Activated CD4-positive, alpha-beta memory T cell treated with anti-CD3 and anti-CD28 coated beads, Interleukin-2, amount 10 ng/mL, durations not matched to agents 7 days and 5 days (primary cell): ENCODE measurements at regions not wholly inside any gene's neighbourhood (a gene's known extent, or its start where the extent isn't known, plus 50 kb on each side); places are given as distances from the start of the nearest gene placed in this dataset.

Experiments
- CTCF ChIA-PET: fragments of 350-600 bp; sonication (Branson Sonifier 250); formaldehyde crosslinking; loops from one replicate; lab custom pipeline; 2021; ENCODE audit warnings: antibody characterized with exemption, inconsistent platforms; lab: Charles Lee
- POLR2A ChIA-PET: fragments of 350-600 bp; sonication (Branson Sonifier 250); formaldehyde crosslinking; loops from one replicate; lab custom pipeline; 2021; ENCODE audit warnings: antibody characterized with exemption; lab: Charles Lee
- DNase-seq: peaks from one replicate; pipeline ENCODE4 v3.0.0-alpha.2; 2020
- H3K27ac Mint-ChIP-seq: one replicate; pipeline ENCODE4 v1.8.0; 2021; ENCODE audit warnings: mild to moderate bottlenecking, mixed read lengths
- H3K27me3 Mint-ChIP-seq: one replicate; pipeline ENCODE4 v1.8.0; 2021; ENCODE audit warnings: mixed read lengths
- H3K36me3 Mint-ChIP-seq: one replicate; pipeline ENCODE4 v1.8.0; 2021; ENCODE audit warnings: low read depth, mixed read lengths
- H3K4me1 Mint-ChIP-seq: one replicate; pipeline ENCODE4 v1.8.0; 2021; ENCODE audit warnings: mixed read lengths
- H3K4me3 Mint-ChIP-seq: one replicate; pipeline ENCODE4 v1.8.0; 2021; ENCODE audit warnings: mild to moderate bottlenecking, mixed read lengths
- H3K9me3 Mint-ChIP-seq: one replicate; pipeline ENCODE4 v1.8.0; 2021; ENCODE audit warnings: mixed read lengths

GRCh38 chr3:162170581-162170980 lies 674.0 kb downstream of the OTOL1 start:
- ChIA-PET POLR2A (no interaction called here), CTCF (no interaction called here)
- Mint-ChIP-seq H3K4me3 (no peak overlapping the region), H3K27me3 (no peaks in the 10 kb centered on the region), H3K4me1 (no peaks in the 10 kb centered on the region), H3K27ac (no peak overlapping the region), H3K36me3 (no peaks in the 10 kb centered on the region), H3K9me3 (peaks cover 12% of the 10 kb centered on the region)
- DNase-seq: no peak

- no peak for DNase-seq
- Mint-ChIP-seq H3K27me3 (no peaks in the 10 kb centered on the region), H3K4me3 (no peak overlapping the region), H3K36me3 (no peaks in the 10 kb centered on the region), H3K9me3 (peaks cover 15% of the 10 kb centered on the region), H3K27ac (no peak overlapping the region), H3K4me1 (no peaks in the 10 kb centered on the region)
- POLR2A ChIA-PET: no interaction called here
- CTCF ChIA-PET: no interaction called here
Measured at GRCh38 chr3:162171970-162172369, 675.4 kb downstream of the OTOL1 start.

GRCh38 chr3:162175145-162175544 lies 678.5 kb downstream of the OTOL1 start:
- Mint-ChIP-seq H3K27ac (no peak overlapping the region), H3K4me3 (no peak overlapping the region), H3K36me3 (no peaks in the 10 kb centered on the region), H3K27me3 (no peaks in the 10 kb centered on the region), H3K4me1 (no peaks in the 10 kb centered on the region), H3K9me3 (peaks cover 13% of the 10 kb centered on the region)
- no peak for DNase-seq
- POLR2A ChIA-PET: no interaction called here
- CTCF ChIA-PET: no interaction called here

DNA sequence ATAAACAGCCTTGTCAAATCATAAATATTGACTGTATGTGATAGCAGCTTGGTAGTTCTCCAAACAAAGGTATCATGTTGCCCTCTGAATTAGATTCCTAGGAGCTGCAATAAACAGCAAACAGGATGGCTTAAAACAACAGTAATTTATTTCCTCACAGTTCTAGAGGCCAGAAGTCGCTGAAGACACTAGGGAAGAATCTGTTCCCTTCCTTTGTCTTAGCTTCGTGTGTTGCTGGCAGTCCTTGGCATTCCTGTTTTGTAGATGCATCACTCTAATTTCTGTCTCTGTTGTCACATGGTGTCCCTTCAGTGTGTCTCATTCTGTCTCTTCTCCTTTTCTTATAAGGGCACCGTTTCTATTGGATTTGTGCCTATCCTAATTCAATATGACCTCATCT lies 679.3 kb downstream of the OTOL1 start:
- H3K4me1 Mint-ChIP-seq: no peaks in the 10 kb centered on the region
- POLR2A ChIA-PET: no interaction called here
- H3K4me3 Mint-ChIP-seq: no peak overlapping the region
- H3K27me3 Mint-ChIP-seq: no peaks in the 10 kb centered on the region
- H3K27ac Mint-ChIP-seq: no peak overlapping the region
- peaks cover 10% of the 10 kb centered on the region for H3K9me3 Mint-ChIP-seq
- CTCF ChIA-PET: no interaction called here
- H3K36me3 Mint-ChIP-seq: no peaks in the 10 kb centered on the region
- DNase-seq: no peak

- ChIA-PET CTCF (no interaction called here), POLR2A (no interaction called here)
- no peak for DNase-seq
- Mint-ChIP-seq H3K27me3 (no peaks in the 10 kb centered on the region), H3K27ac (no peak overlapping the region), H3K4me3 (no peak overlapping the region), H3K36me3 (no peaks in the 10 kb centered on the region), H3K4me1 (no peaks in the 10 kb centered on the region), H3K9me3 (no peaks in the 10 kb centered on the region)
Measured at GRCh38 chr3:162183440-162183839, 686.8 kb downstream of the OTOL1 start.

DNA sequence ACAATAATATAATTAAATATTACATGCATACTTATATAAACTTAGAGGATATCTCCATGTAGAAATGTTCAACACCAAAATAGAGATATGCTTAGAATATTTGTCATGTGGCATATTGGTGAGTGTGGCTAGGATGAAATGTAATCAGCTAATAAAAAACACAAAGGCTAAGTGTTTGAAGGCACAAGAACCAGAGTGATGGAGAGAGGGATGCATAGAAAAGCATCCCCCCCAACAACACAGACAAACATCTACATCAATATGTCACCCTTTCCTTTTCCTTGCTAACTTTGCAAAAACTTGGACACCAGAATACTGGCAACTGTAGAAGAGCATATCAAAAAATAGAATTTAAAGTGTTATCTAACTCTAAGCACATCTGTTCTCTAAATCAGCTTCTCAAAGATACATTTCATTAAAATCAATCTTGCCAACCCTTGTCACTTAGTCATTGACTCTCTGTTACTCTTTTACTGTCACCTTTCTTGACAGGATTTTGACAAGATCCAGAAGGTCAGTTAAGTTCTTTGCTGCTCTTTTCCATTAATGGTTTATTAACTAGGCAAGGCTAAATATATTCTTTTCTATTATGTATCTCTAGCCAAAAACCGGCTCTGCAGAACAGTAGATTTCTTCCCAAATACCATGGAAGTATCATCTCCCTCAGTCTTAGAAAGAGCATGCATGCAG lies 695.9 kb downstream of the OTOL1 start:
- Mint-ChIP-seq H3K36me3 (no peaks in the 10 kb centered on the region), H3K4me3 (no peak overlapping the region), H3K9me3 (peaks cover 8% of the 10 kb centered on the region), H3K27me3 (no peaks in the 10 kb centered on the region), H3K4me1 (no peaks in the 10 kb centered on the region), H3K27ac (no peak overlapping the region)
- DNase-seq: no peak
- CTCF ChIA-PET: no interaction called here
- POLR2A ChIA-PET: no interaction called here

- H3K27ac Mint-ChIP-seq: no peak overlapping the region
- POLR2A ChIA-PET: no interaction called here
- no peak overlapping the region for H3K4me3 Mint-ChIP-seq
- H3K9me3 Mint-ChIP-seq: peaks cover 8% of the 10 kb centered on the region
- DNase-seq: no peak
- no peaks in the 10 kb centered on the region for H3K27me3 Mint-ChIP-seq
- CTCF ChIA-PET: no interaction called here
- no peaks in the 10 kb centered on the region for H3K36me3 Mint-ChIP-seq
- H3K4me1 Mint-ChIP-seq: no peaks in the 10 kb centered on the region
Measured at GRCh38 chr3:162193148-162194095, 696.8 kb downstream of the OTOL1 start.

GRCh38 chr3:162195147-162195546 lies 698.5 kb downstream of the OTOL1 start:
- no peak overlapping the region for H3K27ac Mint-ChIP-seq
- peaks cover 7% of the 10 kb centered on the region for H3K9me3 Mint-ChIP-seq
- H3K4me1 Mint-ChIP-seq: no peaks in the 10 kb centered on the region
- DNase-seq: no peak
- H3K36me3 Mint-ChIP-seq: no peaks in the 10 kb centered on the region
- H3K27me3 Mint-ChIP-seq: no peaks in the 10 kb centered on the region
- no peak overlapping the region for H3K4me3 Mint-ChIP-seq
- CTCF ChIA-PET: no interaction called here
- POLR2A ChIA-PET: no interaction called here

DNA sequence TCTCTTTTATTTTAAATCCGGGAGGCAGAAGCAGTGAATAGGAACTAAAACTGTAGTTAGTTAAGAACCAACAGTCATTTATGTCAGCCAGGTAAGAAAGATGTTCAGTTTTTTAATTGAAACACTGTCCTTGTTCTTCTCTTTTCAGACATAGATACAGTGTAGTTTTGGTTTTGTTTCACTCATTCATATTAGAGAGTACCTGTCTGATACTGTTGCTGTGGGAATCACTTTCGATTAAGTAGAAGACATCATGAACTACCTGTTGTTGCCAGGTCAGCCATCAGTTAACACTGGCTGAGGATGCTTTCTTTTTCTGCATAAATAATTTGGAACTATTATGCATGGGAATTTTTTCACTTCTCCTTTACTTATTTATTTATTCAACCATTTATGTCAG lies 700.4 kb downstream of the OTOL1 start:
- Mint-ChIP-seq H3K4me3 (no peak overlapping the region), H3K36me3 (no peaks in the 10 kb centered on the region), H3K27me3 (no peaks in the 10 kb centered on the region), H3K4me1 (no peaks in the 10 kb centered on the region), H3K27ac (no peak overlapping the region), H3K9me3 (peaks cover 4% of the 10 kb centered on the region)
- POLR2A ChIA-PET: no interaction called here
- CTCF ChIA-PET: no interaction called here
- DNase-seq: no peak

GRCh38 chr3:162200836-162201235 lies 704.2 kb downstream of the OTOL1 start:
- ChIA-PET POLR2A (no interaction called here), CTCF (no interaction called here)
- DNase-seq: no peak
- no peaks in the 10 kb centered on the region for H3K27me3 Mint-ChIP-seq
- no peak overlapping the region for H3K4me3 Mint-ChIP-seq
- H3K9me3 Mint-ChIP-seq: peaks cover 3% of the 10 kb centered on the region
- no peak overlapping the region for H3K27ac Mint-ChIP-seq
- no peaks in the 10 kb centered on the region for H3K36me3 Mint-ChIP-seq
- no peaks in the 10 kb centered on the region for H3K4me1 Mint-ChIP-seq

DNA sequence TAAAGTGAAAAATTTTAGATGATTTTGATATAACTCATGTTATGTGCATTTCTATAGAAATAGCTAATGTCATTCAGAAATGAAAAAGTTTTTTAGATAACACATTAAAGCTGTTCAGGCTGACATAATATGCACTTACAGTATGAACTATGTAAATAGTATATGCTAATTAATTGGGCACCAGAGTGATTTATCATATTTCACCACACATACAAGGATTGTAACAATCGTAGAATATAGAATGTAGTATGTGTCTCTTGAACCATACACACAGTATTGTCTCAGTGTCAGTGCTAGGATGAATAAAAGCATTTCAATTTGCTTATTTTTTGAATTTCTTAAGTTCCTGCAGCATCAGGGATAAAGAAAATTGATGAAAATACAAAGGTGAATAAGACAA lies 710.0 kb downstream of the OTOL1 start:
- POLR2A ChIA-PET: no interaction called here
- H3K4me3 Mint-ChIP-seq: no peak overlapping the region
- no peaks in the 10 kb centered on the region for H3K36me3 Mint-ChIP-seq
- H3K4me1 Mint-ChIP-seq: no peaks in the 10 kb centered on the region
- no peak for DNase-seq
- no peaks in the 10 kb centered on the region for H3K9me3 Mint-ChIP-seq
- H3K27me3 Mint-ChIP-seq: no peaks in the 10 kb centered on the region
- CTCF ChIA-PET: no interaction called here
- H3K27ac Mint-ChIP-seq: no peak overlapping the region

DNA sequence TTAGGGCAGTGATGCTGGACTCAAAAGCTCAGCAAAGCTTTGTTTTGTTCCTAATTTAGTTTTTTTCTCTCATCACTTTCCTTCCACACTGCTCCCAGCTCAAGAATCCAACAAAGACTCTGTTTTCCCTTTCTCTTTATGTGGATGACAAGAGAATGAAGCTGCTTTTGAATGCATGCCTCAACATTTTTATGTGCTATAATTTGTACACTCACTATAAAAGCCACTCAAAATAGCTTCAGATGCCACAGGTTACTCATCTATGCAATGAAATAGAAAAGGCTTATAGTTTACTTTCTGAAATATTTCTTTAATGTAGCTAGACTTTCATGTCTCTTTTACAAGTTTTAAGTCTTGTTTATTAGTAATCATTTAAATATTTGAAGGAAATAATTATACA lies 714.9 kb downstream of the OTOL1 start:
- H3K4me1 Mint-ChIP-seq: no peaks in the 10 kb centered on the region
- no peaks in the 10 kb centered on the region for H3K36me3 Mint-ChIP-seq
- H3K4me3 Mint-ChIP-seq: no peak overlapping the region
- no peaks in the 10 kb centered on the region for H3K27me3 Mint-ChIP-seq
- POLR2A ChIA-PET: no interaction called here
- H3K9me3 Mint-ChIP-seq: no peaks in the 10 kb centered on the region
- CTCF ChIA-PET: no interaction called here
- no peak overlapping the region for H3K27ac Mint-ChIP-seq
- no peak for DNase-seq

- H3K27me3 Mint-ChIP-seq: no peaks in the 10 kb centered on the region
- ChIA-PET POLR2A (no interaction called here), CTCF (no interaction called here)
- H3K27ac Mint-ChIP-seq: no peak overlapping the region
- H3K4me1 Mint-ChIP-seq: no peaks in the 10 kb centered on the region
- no peak overlapping the region for H3K4me3 Mint-ChIP-seq
- no peaks in the 10 kb centered on the region for H3K9me3 Mint-ChIP-seq
- H3K36me3 Mint-ChIP-seq: no peaks in the 10 kb centered on the region
- no peak for DNase-seq
Measured at GRCh38 chr3:162213196-162213595, 716.6 kb downstream of the OTOL1 start.

DNA sequence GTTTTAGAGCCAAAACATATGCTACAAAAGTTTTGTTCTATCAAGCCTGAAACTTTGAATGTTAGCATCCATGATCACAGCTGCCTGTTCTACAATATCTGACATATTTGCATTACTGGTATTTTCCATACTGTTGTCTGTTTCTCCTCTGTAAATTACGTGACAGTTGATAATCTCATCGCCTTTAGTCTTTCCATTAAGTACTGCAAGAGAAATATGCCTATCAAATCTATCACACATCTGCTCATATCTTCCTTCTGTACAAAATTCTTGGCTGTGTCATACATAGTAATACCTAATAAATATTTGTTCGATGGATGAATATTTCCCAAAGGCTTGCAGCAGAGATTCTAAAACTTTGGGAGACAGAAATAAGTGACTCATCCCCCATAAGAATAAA lies 717.3 kb downstream of the OTOL1 start:
- H3K36me3 Mint-ChIP-seq: no peaks in the 10 kb centered on the region
- no peaks in the 10 kb centered on the region for H3K4me1 Mint-ChIP-seq
- CTCF ChIA-PET: no interaction called here
- no peak overlapping the region for H3K27ac Mint-ChIP-seq
- H3K4me3 Mint-ChIP-seq: no peak overlapping the region
- POLR2A ChIA-PET: no interaction called here
- no peaks in the 10 kb centered on the region for H3K9me3 Mint-ChIP-seq
- H3K27me3 Mint-ChIP-seq: no peaks in the 10 kb centered on the region
- DNase-seq: no peak
